Ascending aorta (tissue), 2 donors: ENCODE measurements at regions not wholly inside any gene's neighbourhood (a gene's known extent, or its start where the extent isn't known, plus 50 kb on each side); places are given as distances from the start of the nearest gene placed in this dataset.
A peak's percentile ranks its signal among the peaks of the same experiment; 100 is the strongest.

ENCODE experiments used
- DNase-seq, 2 donors: peaks; one replicate each; pipeline ENCODE4 v3.0.0-alpha.2; 2019; ENCODE audit warnings: low spot score in 2 of 2
- H3K27ac ChIP-seq, 2 donors: fragments of 200-600 bp; sonication (generic); one replicate each; pipeline ENCODE4 v1.5.1; 2016 to 2017; ENCODE audit warnings: mild to moderate bottlenecking in 1 of 2
- H3K27me3 ChIP-seq: fragments of 200-600 bp; sonication (generic); one replicate; pipeline ENCODE4 v1.5.1; 2017
- H3K36me3 ChIP-seq, 2 donors: fragments of 200-600 bp; sonication (generic); one replicate each; pipeline ENCODE4 v1.5.1; 2016
- H3K4me1 ChIP-seq, 2 donors: fragments of 200-600 bp; sonication (generic); one replicate each; pipeline ENCODE4 v1.5.1; 2016 to 2017; ENCODE audit warnings: mild to moderate bottlenecking in 1 of 2
- H3K4me3 ChIP-seq, 2 donors: fragments of 200-600 bp; sonication (generic); one replicate each; pipeline ENCODE4 v1.5.1; 2016 to 2017; ENCODE audit warnings: mild to moderate bottlenecking in 1 of 2
- H3K9me3 ChIP-seq, 2 donors: fragments of 200-600 bp; sonication (generic); one replicate each; pipeline ENCODE4 v1.5.1; 2016
- intact Hi-C: fragments of 100-400 bp; cut with DNase I; formaldehyde crosslinking; loops from one replicate; pipeline ENCODE4 v1.15.1; 2023
- TF ChIP-seq, protein P1 (sequence below), 3 experiments: fragments of 200-600 bp in 2 of 3; fragments of 450-650 bp in 1 of 3; sonication (generic) in 2 of 3; IDR thresholded peaks; one replicate each; pipeline ENCODE4 v1.5.1; 2016 to 2019; ENCODE audit warnings: antibody characterized with exemption in 3 of 3, mild to moderate bottlenecking in 1 of 3, moderate library complexity in 1 of 3

DNA sequence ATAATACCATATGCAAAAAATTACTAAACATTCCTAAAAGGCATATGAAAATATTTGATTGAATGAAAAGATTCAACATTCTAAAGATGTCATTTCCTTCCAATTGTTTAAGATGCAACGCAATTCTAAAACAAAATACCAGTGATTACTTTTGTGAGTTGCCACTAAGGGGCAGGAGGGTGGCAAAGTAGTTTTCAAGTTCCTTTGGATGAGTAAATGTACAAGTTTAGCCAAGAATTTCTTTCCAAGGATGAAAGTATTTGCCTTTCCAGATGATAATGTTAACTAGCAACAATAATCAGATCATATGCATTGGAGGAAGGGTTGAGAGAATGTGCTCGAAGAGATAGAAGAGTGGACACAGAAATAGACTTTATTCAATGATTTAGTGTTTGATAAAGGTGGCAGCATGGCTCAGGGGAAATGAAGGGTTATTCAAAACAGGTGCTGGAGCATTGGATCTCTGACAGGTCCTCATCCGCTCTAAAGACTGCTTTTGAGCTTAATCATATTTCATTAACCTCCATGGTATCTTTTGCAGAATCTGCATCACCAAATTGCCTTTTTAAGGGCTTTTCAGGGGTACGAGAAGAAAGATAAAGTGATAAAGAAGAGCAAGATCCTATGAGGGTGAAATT, 678.5 kb upstream of the TBX3 start:
- Histone ChIP-seq H3K36me3 (no peaks in the 10 kb centered on the region), H3K4me1 (no peaks in the 10 kb centered on the region), H3K9me3 (no peaks in the 10 kb centered on the region), H3K27ac (no peak overlapping the region), H3K4me3 (no peak overlapping the region), H3K27me3 (no peaks in the 10 kb centered on the region)
- intact Hi-C loops = no loop called here
- TF ChIP-seq, protein P1, sequence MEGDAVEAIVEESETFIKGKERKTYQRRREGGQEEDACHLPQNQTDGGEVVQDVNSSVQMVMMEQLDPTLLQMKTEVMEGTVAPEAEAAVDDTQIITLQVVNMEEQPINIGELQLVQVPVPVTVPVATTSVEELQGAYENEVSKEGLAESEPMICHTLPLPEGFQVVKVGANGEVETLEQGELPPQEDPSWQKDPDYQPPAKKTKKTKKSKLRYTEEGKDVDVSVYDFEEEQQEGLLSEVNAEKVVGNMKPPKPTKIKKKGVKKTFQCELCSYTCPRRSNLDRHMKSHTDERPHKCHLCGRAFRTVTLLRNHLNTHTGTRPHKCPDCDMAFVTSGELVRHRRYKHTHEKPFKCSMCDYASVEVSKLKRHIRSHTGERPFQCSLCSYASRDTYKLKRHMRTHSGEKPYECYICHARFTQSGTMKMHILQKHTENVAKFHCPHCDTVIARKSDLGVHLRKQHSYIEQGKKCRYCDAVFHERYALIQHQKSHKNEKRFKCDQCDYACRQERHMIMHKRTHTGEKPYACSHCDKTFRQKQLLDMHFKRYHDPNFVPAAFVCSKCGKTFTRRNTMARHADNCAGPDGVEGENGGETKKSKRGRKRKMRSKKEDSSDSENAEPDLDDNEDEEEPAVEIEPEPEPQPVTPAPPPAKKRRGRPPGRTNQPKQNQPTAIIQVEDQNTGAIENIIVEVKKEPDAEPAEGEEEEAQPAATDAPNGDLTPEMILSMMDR (IDR thresholded peaks at IDR 0.05) = no peak
- no peak for DNase-seq

- intact Hi-C loops = loop anchor here (10.0 kb wide), 1 partner anchor 673 kb away; the partner anchor contains the start of gene TBX3
These were observed 673.7 kb upstream of the TBX3 start for GRCh38 chr12:115357681-115358080.

DNA sequence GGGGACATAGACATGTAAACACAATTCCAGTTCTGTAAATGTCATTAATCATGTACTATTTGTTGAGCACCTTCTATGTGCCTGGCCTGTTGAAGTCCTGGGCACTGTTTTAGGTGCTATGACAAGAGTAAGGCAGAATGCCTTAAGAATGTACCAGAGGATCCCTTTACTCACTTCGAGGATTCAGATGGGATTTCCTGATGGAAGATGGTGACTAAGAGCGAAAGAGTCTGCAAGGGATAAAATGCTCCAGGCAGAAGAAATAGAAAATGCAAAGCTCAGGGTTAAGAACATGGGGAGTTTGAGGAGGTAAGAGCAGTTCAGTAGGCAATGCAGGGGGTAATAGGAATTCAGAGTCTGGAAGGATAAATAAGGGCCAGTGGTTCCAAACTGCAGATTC, 671.3 kb upstream of the TBX3 start:
- intact Hi-C loops = loop anchor here (10.0 kb wide), 1 partner anchor 670 kb away; the partner anchor contains the start of gene TBX3
- no peaks in the 10 kb centered on the region for H3K27me3 ChIP-seq

More at GRCh38 chr12:115357681-115358080, 673.7 kb upstream of the TBX3 start:
- Histone ChIP-seq H3K9me3 (no peaks in the 10 kb centered on the region), H3K4me1 (no peaks in the 10 kb centered on the region), H3K27ac (no peak overlapping the region), H3K4me3 (no peak overlapping the region), H3K27me3 (no peaks in the 10 kb centered on the region), H3K36me3 (no peaks in the 10 kb centered on the region)
- DNase-seq = no peak
- TF ChIP-seq, protein P1 (IDR thresholded peaks at IDR 0.05) = no peak

DNA sequence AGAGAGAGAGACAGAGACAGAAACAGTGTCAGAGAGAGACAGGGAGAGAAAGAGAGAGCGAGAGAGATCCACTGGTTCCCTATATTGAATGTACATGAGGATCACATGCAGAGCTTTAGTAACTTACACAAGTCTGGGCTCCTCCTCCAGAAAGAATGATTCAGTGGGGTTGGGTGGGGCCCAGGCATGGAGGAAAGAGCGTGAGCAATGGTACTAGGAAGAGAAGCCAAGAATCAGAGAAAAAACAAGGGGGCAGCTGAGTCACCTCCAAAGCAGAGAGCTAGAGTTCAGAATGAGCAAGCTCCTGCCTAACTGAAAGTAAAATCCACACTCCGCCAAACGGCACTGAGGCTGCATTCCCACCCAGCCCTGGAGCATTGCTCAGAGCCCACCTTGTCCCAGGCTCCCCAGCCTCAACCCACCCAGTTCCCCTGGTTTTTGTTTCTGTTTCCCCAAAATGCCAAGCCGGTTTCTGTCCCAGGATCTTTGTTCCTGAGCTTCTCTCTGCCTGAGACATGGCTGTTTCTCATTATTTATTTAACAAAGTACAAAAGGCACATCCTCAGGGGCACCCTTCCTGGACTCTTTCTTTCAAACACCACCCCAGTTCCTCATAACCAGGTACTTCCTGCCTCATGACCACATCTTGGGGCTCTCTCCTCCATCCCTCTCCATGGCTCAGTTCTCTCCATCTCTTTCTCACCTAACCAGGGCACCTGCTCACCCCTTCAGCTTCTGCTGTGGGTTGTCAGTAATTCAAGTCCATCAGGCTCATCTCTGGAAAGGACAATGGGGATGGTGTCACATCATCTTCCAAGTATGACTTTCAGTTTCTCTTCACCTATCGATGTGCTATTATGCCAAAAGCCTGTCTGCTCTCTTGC, 670.3 kb upstream of the TBX3 start:
- Histone ChIP-seq H3K27ac (peak overlapping the region; percentile 59 to 84), H3K27me3 (no peaks in the 10 kb centered on the region), H3K4me1 (no peaks in the 10 kb centered on the region), H3K9me3 (no peaks in the 10 kb centered on the region), H3K4me3 (peak overlapping the region; percentile 41 to 54), H3K36me3 (no peaks in the 10 kb centered on the region)
- intact Hi-C loops = loop anchor here (5.0 to 10.0 kb wide), 3 partner anchors 48 to 669 kb away; partner anchors contain the start of gene TBX3
- peak; percentile 58 to 91 for DNase-seq
- TF ChIP-seq, protein P1 (IDR thresholded peaks at IDR 0.05) = no peak

More for the DNA sequence above, 671.3 kb upstream of the TBX3 start:
- H3K4me3 ChIP-seq = no peak overlapping the region
- no peaks in the 10 kb centered on the region for H3K4me1 ChIP-seq
- no peaks in the 10 kb centered on the region for H3K9me3 ChIP-seq
- no peak for DNase-seq
- TF ChIP-seq, protein P1 (IDR thresholded peaks at IDR 0.05) = no peak
- no peaks in the 10 kb centered on the region for H3K36me3 ChIP-seq
- no peak overlapping the region for H3K27ac ChIP-seq

GRCh38 chr12:115353467-115353866, 669.5 kb upstream of the TBX3 start:
- Histone ChIP-seq H3K4me1 (no peaks in the 10 kb centered on the region), H3K9me3 (no peaks in the 10 kb centered on the region), H3K27me3 (no peaks in the 10 kb centered on the region), H3K27ac (peak overlapping the region in 1 of 2 donors; percentile 59), H3K4me3 (no peak overlapping the region), H3K36me3 (no peaks in the 10 kb centered on the region)
- TF ChIP-seq, protein P1 (IDR thresholded peaks at IDR 0.05) = no peak
- DNase-seq = no peak
- intact Hi-C loops = loop anchor here (5.0 to 10.0 kb wide), 3 partner anchors 49 to 669 kb away; partner anchors contain the start of gene TBX3
